ENCODE measurements at regions not wholly inside any gene's neighbourhood (a gene's known extent, or its start where the extent isn't known, plus 50 kb on each side); places are given as distances from the start of the nearest gene placed in this dataset.

DNA sequence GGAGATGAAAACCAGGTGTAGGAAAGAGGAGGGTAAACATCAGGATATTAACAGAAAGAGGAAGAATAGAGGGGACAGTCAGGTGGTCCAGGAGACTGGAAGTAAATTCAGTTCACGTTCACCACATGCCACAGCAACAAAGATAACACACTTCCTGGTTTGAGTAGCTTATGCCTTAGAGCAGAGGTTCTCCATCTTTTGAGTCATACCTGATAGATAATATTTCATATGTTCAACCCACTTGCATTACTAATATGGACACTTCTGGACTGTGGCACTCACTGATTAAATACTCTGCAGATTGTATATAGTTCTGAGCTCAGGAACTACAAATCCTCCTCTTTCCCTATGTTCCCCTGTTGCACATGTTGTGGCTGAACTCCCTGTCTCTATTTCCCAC, 179.9 kb upstream of the NR3C1 start:
- H3K4me3 ChIP-seq (ENCODE audit: low read depth, low read length), result no peak overlapping the region
- no peak overlapping the region for H3K9ac ChIP-seq (ENCODE audit: low read depth, low read length)
- H3K27ac ChIP-seq (ENCODE audit: low read depth, low read length), result no peak overlapping the region
- H3K9me3 ChIP-seq (ENCODE audit: control insufficient read depth, insufficient read depth, low read length), result no peaks in the 10 kb centered on the region
- H3K27me3 ChIP-seq (ENCODE audit: control insufficient read depth, insufficient read depth, low read length), result no peaks in the 10 kb centered on the region
- H3K4me1 ChIP-seq (ENCODE audit: control insufficient read depth, insufficient read depth, low read length), result no peaks in the 10 kb centered on the region
- H3K36me3 ChIP-seq (ENCODE audit: control insufficient read depth, insufficient read depth, low read length), result no peaks in the 10 kb centered on the region

DNA sequence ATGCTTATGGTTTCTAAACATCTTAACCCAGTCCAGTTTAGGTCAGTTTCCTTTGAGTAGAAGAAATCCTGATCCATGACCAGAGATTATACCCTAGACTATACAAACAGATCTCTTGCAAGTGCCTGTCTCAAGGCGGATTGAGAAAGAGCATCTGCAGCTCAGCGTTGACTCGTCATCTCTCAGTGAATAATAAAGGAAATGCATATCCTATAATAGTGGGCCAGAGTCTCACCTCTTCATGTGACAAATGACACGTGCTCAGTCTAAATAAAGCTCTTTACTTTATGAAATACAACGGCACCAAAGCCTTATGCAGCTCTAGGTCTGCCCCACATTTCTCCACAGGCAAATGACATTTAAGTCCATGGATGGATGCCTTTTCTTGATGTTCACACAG, 179.4 kb upstream of the NR3C1 start:
- Histone ChIP-seq H3K4me1 (ENCODE audit: control insufficient read depth, insufficient read depth, low read length) (no peaks in the 10 kb centered on the region), H3K4me3 (ENCODE audit: low read depth, low read length) (no peak overlapping the region), H3K27me3 (ENCODE audit: control insufficient read depth, insufficient read depth, low read length) (no peaks in the 10 kb centered on the region), H3K9ac (ENCODE audit: low read depth, low read length) (no peak overlapping the region), H3K9me3 (ENCODE audit: control insufficient read depth, insufficient read depth, low read length) (no peaks in the 10 kb centered on the region), H3K27ac (ENCODE audit: low read depth, low read length) (no peak overlapping the region), H3K36me3 (ENCODE audit: control insufficient read depth, insufficient read depth, low read length) (no peaks in the 10 kb centered on the region)

DNA sequence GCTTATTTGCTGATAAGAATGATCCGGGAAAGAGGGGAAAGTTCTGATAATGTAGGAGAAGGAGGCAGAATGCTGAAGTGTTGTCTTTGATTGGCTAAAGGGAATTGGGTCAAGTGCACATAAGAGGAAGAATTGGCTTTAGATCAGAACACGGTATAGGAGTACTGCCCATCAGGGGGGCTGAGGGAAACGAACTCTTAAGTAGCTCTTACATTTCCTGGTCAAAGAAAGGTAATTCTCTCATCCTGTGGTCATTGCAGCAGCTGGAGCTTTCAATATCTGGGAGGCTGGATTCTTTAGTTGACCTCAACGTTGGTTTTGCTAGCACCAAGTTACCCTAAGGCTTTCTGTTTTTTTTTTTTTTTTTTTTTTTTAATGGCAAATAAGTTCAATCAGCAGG, 178.7 kb upstream of the NR3C1 start:
- Histone ChIP-seq H3K27me3 (ENCODE audit: control insufficient read depth, insufficient read depth, low read length) (no peaks in the 10 kb centered on the region), H3K27ac (ENCODE audit: low read depth, low read length) (no peak overlapping the region)

DNA sequence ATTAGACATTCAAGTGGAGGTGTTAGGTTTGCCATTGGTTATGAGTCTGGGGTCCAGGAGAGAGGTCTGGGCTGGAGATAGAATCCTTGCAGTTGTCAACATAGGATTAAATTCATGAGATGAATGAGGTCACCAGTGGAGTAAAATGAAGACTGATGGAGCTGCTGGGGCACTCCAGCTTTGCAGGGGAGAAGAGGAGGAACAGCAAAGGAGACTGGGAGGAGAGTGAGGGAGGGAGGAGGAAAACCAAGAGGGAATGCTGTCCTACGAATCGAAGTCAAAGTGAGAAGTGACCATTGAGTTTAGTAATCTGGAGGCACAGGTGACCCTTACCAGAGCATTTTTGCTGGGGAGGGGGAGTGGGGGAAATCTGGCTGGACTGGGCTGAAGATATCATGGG, 178.2 kb upstream of the NR3C1 start:
- H3K36me3 ChIP-seq (ENCODE audit: control insufficient read depth, insufficient read depth, low read length), result no peaks in the 10 kb centered on the region
- no peak overlapping the region for H3K9ac ChIP-seq (ENCODE audit: low read depth, low read length)
- no peak overlapping the region for H3K27ac ChIP-seq (ENCODE audit: low read depth, low read length)
- no peaks in the 10 kb centered on the region for H3K4me1 ChIP-seq (ENCODE audit: control insufficient read depth, insufficient read depth, low read length)
- no peaks in the 10 kb centered on the region for H3K9me3 ChIP-seq (ENCODE audit: control insufficient read depth, insufficient read depth, low read length)
- H3K4me3 ChIP-seq (ENCODE audit: low read depth, low read length), result no peak overlapping the region
- no peaks in the 10 kb centered on the region for H3K27me3 ChIP-seq (ENCODE audit: control insufficient read depth, insufficient read depth, low read length)

More for the DNA sequence above, 178.7 kb upstream of the NR3C1 start:
- Histone ChIP-seq H3K9me3 (ENCODE audit: control insufficient read depth, insufficient read depth, low read length) (no peaks in the 10 kb centered on the region), H3K4me1 (ENCODE audit: control insufficient read depth, insufficient read depth, low read length) (no peaks in the 10 kb centered on the region), H3K9ac (ENCODE audit: low read depth, low read length) (no peak overlapping the region), H3K36me3 (ENCODE audit: control insufficient read depth, insufficient read depth, low read length) (no peaks in the 10 kb centered on the region), H3K4me3 (ENCODE audit: low read depth, low read length) (no peak overlapping the region)

DNA sequence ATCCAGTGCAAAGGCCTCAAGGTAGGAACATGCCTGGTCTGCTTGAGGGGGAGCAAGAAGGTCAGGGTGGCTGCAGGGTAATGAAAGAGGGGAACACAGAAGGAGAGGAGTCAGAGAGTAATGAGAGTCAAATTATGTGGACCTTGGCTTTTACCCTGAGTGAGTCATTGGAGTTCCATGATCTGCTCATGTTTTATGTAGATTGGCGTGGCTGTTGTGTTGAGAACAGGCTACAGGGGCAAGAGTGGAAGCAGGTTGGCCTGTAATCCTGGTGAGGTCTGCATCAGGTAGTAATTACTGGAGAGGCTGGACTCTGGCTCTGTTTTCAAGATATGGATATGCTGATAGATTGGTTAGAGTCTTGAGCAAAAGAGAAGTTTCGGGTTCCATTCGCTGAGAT, 177.7 kb upstream of the NR3C1 start:
- H3K27ac ChIP-seq (ENCODE audit: low read depth, low read length), result no peak overlapping the region
- no peaks in the 10 kb centered on the region for H3K36me3 ChIP-seq (ENCODE audit: control insufficient read depth, insufficient read depth, low read length)
- H3K4me1 ChIP-seq (ENCODE audit: control insufficient read depth, insufficient read depth, low read length), result no peaks in the 10 kb centered on the region
- H3K4me3 ChIP-seq (ENCODE audit: low read depth, low read length), result no peak overlapping the region
- H3K9me3 ChIP-seq (ENCODE audit: control insufficient read depth, insufficient read depth, low read length), result no peaks in the 10 kb centered on the region
- no peaks in the 10 kb centered on the region for H3K27me3 ChIP-seq (ENCODE audit: control insufficient read depth, insufficient read depth, low read length)
- no peak overlapping the region for H3K9ac ChIP-seq (ENCODE audit: low read depth, low read length)

DNA sequence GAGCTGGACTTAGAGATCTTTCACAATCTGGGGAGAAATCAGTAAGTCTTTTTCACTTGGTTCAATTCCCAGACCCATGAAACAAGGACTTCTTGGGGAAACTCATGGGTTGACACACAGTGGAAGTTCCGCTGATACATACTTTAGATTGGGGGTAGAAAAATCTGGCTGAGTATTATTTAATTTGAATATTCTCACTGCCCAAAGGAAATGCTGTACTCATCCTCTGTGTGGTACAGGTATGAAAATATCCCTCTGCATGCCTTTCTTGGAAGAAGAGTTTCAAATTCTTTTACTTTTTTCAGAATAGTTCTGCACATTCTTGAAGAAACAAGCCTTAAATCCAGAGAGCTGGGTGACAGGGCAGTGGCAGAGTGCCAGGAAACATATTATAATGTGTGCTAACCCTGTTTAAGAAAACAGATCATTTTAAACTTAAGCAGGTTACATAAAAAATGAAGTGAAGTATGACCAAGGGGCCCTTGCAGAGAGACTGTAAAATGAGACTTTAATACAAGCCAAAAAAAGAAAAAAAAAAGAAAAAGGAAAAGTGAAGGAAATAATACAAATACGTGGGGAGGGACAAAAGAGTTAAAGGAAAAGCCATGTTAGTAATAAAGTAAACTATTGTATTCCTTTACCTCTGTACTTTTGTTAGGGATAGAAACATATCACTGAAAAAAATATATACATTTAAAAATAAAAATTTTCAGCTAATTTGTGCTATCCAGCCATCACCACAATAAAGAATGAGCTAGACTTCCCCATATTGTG, 173.4 kb upstream of the NR3C1 start:
- Histone ChIP-seq H3K36me3 (ENCODE audit: control insufficient read depth, insufficient read depth, low read length) (no peaks in the 10 kb centered on the region), H3K4me3 (ENCODE audit: low read depth, low read length) (no peak overlapping the region), H3K4me1 (ENCODE audit: control insufficient read depth, insufficient read depth, low read length) (no peaks in the 10 kb centered on the region), H3K9ac (ENCODE audit: low read depth, low read length) (no peak overlapping the region), H3K9me3 (ENCODE audit: control insufficient read depth, insufficient read depth, low read length) (no peaks in the 10 kb centered on the region), H3K27ac (ENCODE audit: low read depth, low read length) (no peak overlapping the region), H3K27me3 (ENCODE audit: control insufficient read depth, insufficient read depth, low read length) (no peaks in the 10 kb centered on the region)

DNA sequence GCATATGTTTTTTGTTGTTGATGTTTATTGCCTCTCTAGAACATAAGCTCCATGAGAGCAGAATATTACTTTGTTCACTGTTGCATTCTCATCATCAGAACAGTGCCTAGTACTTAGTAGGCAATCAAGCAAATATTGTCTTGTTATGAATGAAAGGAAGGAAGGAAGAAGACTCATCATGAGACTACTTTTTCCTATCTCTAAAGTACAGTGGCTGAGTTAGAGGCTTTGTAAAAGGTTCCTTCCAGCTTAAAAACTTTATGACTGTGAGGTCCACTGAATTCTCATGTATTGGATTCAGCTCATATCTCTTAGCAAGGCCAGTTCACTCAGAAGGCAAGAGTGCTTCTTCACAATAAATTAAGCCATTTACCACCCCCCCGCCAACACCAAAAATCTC, 171.8 kb upstream of the NR3C1 start:
- Histone ChIP-seq H3K9me3 (ENCODE audit: control insufficient read depth, insufficient read depth, low read length) (no peaks in the 10 kb centered on the region), H3K36me3 (ENCODE audit: control insufficient read depth, insufficient read depth, low read length) (no peaks in the 10 kb centered on the region), H3K27ac (ENCODE audit: low read depth, low read length) (no peak overlapping the region), H3K4me1 (ENCODE audit: control insufficient read depth, insufficient read depth, low read length) (no peaks in the 10 kb centered on the region), H3K9ac (ENCODE audit: low read depth, low read length) (no peak overlapping the region), H3K4me3 (ENCODE audit: low read depth, low read length) (no peak overlapping the region), H3K27me3 (ENCODE audit: control insufficient read depth, insufficient read depth, low read length) (no peaks in the 10 kb centered on the region)

DNA sequence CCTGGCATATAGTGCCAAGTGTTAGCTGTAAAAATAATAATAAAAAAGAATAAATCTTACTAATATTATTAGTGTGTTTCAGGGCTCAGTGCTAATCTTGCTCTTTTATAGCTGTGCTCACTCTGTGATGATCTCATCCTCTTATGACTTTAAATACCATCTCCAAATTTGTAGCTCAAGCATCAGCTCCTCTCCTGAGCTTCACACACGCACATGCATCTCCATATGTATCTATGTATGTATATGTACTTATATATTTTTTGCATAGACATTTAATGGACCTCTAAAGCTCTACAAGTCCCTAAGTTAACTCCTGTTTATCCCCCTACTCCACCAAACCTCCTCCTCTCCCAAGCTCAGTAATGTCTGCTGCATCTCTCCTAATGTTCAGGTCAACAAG, 170.8 kb upstream of the NR3C1 start:
- no peaks in the 10 kb centered on the region for H3K9me3 ChIP-seq (ENCODE audit: control insufficient read depth, insufficient read depth, low read length)
- H3K9ac ChIP-seq (ENCODE audit: low read depth, low read length), result no peak overlapping the region
- no peak overlapping the region for H3K27ac ChIP-seq (ENCODE audit: low read depth, low read length)
- no peaks in the 10 kb centered on the region for H3K36me3 ChIP-seq (ENCODE audit: control insufficient read depth, insufficient read depth, low read length)
- no peaks in the 10 kb centered on the region for H3K27me3 ChIP-seq (ENCODE audit: control insufficient read depth, insufficient read depth, low read length)
- H3K4me3 ChIP-seq (ENCODE audit: low read depth, low read length), result no peak overlapping the region
- no peaks in the 10 kb centered on the region for H3K4me1 ChIP-seq (ENCODE audit: control insufficient read depth, insufficient read depth, low read length)

DNA sequence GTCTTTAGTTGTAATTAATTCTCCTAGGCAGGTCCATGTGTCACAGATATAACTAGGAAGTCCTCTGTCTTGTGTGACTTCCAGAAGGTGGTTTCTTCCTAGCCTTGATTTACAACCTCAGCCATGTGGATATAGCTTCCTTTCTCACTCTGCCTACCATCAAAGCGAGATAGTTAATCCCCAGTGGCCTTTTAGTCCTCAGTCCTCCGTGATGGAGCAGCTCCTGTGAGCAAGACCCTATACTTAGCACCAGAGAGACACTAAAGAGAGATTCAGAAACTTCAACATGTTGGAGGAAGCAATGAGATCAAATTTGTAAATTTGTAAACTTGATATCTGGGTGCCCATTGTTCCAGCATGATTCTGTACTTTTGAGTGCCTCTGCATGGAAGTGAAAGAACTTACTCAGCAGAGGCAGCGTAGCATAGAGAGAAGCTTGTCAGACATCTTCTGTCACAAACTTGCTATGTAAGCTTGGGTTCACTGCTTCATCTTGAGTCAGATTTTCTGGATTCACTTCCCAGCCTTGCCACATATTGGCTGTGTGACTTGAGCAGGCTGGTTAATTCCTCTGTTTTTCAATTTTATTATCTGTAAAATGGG, 170.2 kb upstream of the NR3C1 start:
- Histone ChIP-seq H3K4me3 (ENCODE audit: low read depth, low read length) (no peak overlapping the region), H3K36me3 (ENCODE audit: control insufficient read depth, insufficient read depth, low read length) (no peaks in the 10 kb centered on the region), H3K27ac (ENCODE audit: low read depth, low read length) (no peak overlapping the region), H3K27me3 (ENCODE audit: control insufficient read depth, insufficient read depth, low read length) (no peaks in the 10 kb centered on the region), H3K4me1 (ENCODE audit: control insufficient read depth, insufficient read depth, low read length) (no peaks in the 10 kb centered on the region), H3K9me3 (ENCODE audit: control insufficient read depth, insufficient read depth, low read length) (no peaks in the 10 kb centered on the region), H3K9ac (ENCODE audit: low read depth, low read length) (no peak overlapping the region)

DNA sequence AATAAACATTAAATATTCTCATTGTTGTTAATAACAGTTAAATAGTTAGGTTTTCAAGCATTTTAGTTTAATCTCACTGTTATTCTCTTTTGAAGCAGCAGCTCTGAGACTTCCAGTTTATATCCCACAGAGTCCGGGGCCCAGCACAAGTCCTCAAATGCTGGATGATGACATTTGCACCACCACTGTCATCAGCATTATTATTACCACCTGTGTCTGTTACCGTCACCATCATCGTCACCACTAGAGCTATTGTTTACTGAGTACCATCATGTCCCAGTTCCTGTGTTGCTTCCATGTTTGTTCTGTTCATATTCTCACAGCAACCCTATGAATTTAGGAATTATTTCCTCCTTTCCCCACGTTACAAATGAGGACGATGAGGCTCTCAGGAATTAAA, 169.2 kb upstream of the NR3C1 start:
- Histone ChIP-seq H3K36me3 (ENCODE audit: control insufficient read depth, insufficient read depth, low read length) (no peaks in the 10 kb centered on the region), H3K27me3 (ENCODE audit: control insufficient read depth, insufficient read depth, low read length) (no peaks in the 10 kb centered on the region), H3K4me1 (ENCODE audit: control insufficient read depth, insufficient read depth, low read length) (no peaks in the 10 kb centered on the region), H3K27ac (ENCODE audit: low read depth, low read length) (no peak overlapping the region), H3K4me3 (ENCODE audit: low read depth, low read length) (no peak overlapping the region), H3K9me3 (ENCODE audit: control insufficient read depth, insufficient read depth, low read length) (no peaks in the 10 kb centered on the region), H3K9ac (ENCODE audit: low read depth, low read length) (no peak overlapping the region)

DNA sequence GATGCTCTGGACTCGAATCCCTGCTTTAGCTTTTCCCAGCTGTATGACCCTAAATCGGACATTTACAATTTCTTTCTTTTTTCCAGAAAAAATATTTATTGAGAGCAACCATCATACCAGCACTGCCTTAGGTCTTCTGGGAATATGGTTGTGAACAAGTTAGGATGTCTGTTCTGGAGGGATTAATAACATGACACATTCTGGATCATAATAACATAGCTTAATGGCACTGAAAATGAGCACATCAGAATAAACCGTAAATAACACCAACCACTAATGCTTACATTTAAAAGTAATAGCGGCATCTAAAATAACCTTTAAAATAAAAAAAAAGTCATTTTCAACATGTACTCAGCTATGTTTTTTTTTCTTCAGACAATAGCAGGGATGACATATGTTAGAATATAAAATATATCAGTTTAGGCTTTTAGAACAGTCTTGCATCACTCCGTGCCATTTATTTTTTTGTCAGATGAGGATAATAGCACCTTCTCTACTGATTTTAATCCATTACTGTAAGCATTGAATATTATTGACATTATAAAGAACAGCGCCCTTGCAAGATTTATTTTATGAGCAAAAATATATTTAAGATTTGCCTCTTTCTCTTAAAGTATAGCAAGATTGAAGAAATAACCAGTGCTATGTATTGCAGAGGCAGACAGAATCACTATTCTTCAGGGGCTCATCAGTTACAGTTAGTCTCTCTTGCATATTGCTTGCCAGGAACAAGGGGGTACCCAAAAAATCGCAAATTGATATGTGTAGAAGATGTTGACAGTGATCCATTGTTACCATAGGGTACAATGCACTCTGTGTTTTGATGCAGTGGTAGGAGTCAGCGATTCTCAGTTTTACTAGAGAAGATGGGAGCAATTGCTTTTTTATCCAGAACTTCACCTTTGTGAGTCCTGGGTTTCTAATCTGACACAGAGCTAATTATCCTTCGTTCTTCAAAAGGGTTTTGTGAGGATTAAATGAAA, 168.4 kb upstream of the NR3C1 start:
- Histone ChIP-seq H3K9me3 (ENCODE audit: control insufficient read depth, insufficient read depth, low read length) (no peaks in the 10 kb centered on the region), H3K36me3 (ENCODE audit: control insufficient read depth, insufficient read depth, low read length) (no peaks in the 10 kb centered on the region), H3K9ac (ENCODE audit: low read depth, low read length) (no peak overlapping the region), H3K27me3 (ENCODE audit: control insufficient read depth, insufficient read depth, low read length) (no peaks in the 10 kb centered on the region), H3K4me3 (ENCODE audit: low read depth, low read length) (no peak overlapping the region), H3K4me1 (ENCODE audit: control insufficient read depth, insufficient read depth, low read length) (no peaks in the 10 kb centered on the region), H3K27ac (ENCODE audit: low read depth, low read length) (no peak overlapping the region)

Data from HUES48 (cell line).